SU-DHL-6 (cell line): ENCODE measurements at regions not wholly inside any gene's neighbourhood (a gene's known extent, or its start where the extent isn't known, plus 50 kb on each side); places are given as distances from the start of the nearest gene placed in this dataset.

Experiments
- H2AFZ ChIP-seq: fragments of 200-600 bp; sonication (generic); 2 replicates; pipeline ENCODE4 v1.6.1; 2014; ENCODE audit warnings: low read depth, mild to moderate bottlenecking, moderate library complexity, mixed read lengths, antibody characterized with exemption, low read length; ENCODE audit not compliant: severe bottlenecking
- H3F3A ChIP-seq: fragments of 200-600 bp; shearing (Covaris generic); 2 replicates; pipeline ENCODE4 v1.6.0; 2016; ENCODE audit warnings: antibody characterized with exemption, mild to moderate bottlenecking; ENCODE audit not compliant: insufficient read depth
- H3K27ac ChIP-seq: fragments of 200-600 bp; sonication (generic); 2 replicates; pipeline ENCODE4 v1.5.1; 2016; ENCODE audit warnings: low read depth, mild to moderate bottlenecking, low read length, moderate library complexity, mixed read lengths
- H3K27me3 ChIP-seq: fragments of 200-600 bp; sonication (generic), shearing (Covaris generic); 2 replicates; pipeline ENCODE4 v1.6.0; 2014; ENCODE audit warnings: mild to moderate bottlenecking, low read length
- H3K36me3 ChIP-seq: fragments of 200-600 bp; sonication (generic); 2 replicates; pipeline ENCODE4 v1.6.1; 2014; ENCODE audit warnings: mild to moderate bottlenecking, low read length, mixed read lengths
- H3K4me2 ChIP-seq: fragments of 300-600, 200-600 bp; shearing (Covaris generic), sonication (generic); 2 replicates; pipeline ENCODE4 v1.6.0; 2014; ENCODE audit warnings: low read length, low read depth, mild to moderate bottlenecking; ENCODE audit not compliant: poor library complexity, severe bottlenecking
- H3K4me3 ChIP-seq: fragments of 200-600 bp; sonication (generic); 2 replicates; pipeline ENCODE4 v1.5.1; 2014; ENCODE audit warnings: antibody characterized with exemption, low read length, mild to moderate bottlenecking, mixed read lengths; ENCODE audit not compliant: insufficient read depth, poor library complexity, severe bottlenecking
- H3K79me2 ChIP-seq: fragments of 200-600 bp; sonication (generic); 2 replicates; pipeline ENCODE4 v1.6.1; 2014; ENCODE audit warnings: mild to moderate bottlenecking, low read length, moderate library complexity; ENCODE audit not compliant: insufficient read depth
- H3K9ac ChIP-seq: fragments of 200-600 bp; sonication (generic); 2 replicates; pipeline ENCODE4 v1.7.0; 2014; ENCODE audit warnings: mild to moderate bottlenecking, low read length
- H3K9me2 ChIP-seq: fragments of 200-600 bp; sonication (generic); replicated peaks from 2 replicates; pipeline ENCODE4 v1.6.1; 2014; ENCODE audit warnings: low read length; ENCODE audit not compliant: insufficient read depth
- H3K9me3 ChIP-seq: fragments of 200-600 bp; sonication (generic); 2 replicates; pipeline ENCODE4 v1.6.1; 2014; ENCODE audit warnings: low read length, mixed read lengths; ENCODE audit not compliant: insufficient read depth
- H4K20me1 ChIP-seq: fragments of 200-600 bp; sonication (generic); 2 replicates; pipeline ENCODE4 v1.6.1; 2014; ENCODE audit warnings: low read depth, mild to moderate bottlenecking, antibody characterized with exemption, low read length, moderate library complexity, mixed read lengths
- EZH2phosphoT487 ChIP-seq: fragments of 200-600 bp; sonication (generic), shearing (Covaris generic); conservative IDR thresholded peaks from 2 replicates; pipeline ENCODE4 v1.6.1; 2018; ENCODE audit warnings: mild to moderate bottlenecking, antibody characterized with exemption, low read length, moderate library complexity, mixed read lengths
- TF ChIP-seq, protein P1 (sequence below): fragments of 200-600 bp; sonication (generic); IDR thresholded peaks from one replicate; pipeline ENCODE4 v1.5.1; 2017; ENCODE audit warnings: antibody characterized with exemption, mild to moderate bottlenecking, low read length, moderate library complexity; ENCODE audit not compliant: insufficient read depth, poor library complexity, severe bottlenecking

- H3K9ac ChIP-seq, result no peak overlapping the region
- no peaks in the 10 kb centered on the region for H4K20me1 ChIP-seq
- no peak overlapping the region for H3K4me3 ChIP-seq
Measured at GRCh38 chr3:178072391-178073305, 463.6 kb upstream of the KCNMB2 start.

GRCh38 chr3:178073366-178073765 lies 462.9 kb upstream of the KCNMB2 start:
- Histone ChIP-seq H3K4me3 (no peak overlapping the region), H3K27ac (no peak overlapping the region), H3K79me2 (no peaks in the 10 kb centered on the region), H3K4me2 (no peak overlapping the region), H2AFZ (no peak overlapping the region), H3K9me2 (no peaks in the 10 kb centered on the region), H3K36me3 (no peaks in the 10 kb centered on the region), H3K27me3 (no peaks in the 10 kb centered on the region), H3K9ac (no peak overlapping the region), H3F3A (no peaks in the 10 kb centered on the region), H4K20me1 (no peaks in the 10 kb centered on the region), H3K9me3 (no peaks in the 10 kb centered on the region)
- TF ChIP-seq, protein P1, sequence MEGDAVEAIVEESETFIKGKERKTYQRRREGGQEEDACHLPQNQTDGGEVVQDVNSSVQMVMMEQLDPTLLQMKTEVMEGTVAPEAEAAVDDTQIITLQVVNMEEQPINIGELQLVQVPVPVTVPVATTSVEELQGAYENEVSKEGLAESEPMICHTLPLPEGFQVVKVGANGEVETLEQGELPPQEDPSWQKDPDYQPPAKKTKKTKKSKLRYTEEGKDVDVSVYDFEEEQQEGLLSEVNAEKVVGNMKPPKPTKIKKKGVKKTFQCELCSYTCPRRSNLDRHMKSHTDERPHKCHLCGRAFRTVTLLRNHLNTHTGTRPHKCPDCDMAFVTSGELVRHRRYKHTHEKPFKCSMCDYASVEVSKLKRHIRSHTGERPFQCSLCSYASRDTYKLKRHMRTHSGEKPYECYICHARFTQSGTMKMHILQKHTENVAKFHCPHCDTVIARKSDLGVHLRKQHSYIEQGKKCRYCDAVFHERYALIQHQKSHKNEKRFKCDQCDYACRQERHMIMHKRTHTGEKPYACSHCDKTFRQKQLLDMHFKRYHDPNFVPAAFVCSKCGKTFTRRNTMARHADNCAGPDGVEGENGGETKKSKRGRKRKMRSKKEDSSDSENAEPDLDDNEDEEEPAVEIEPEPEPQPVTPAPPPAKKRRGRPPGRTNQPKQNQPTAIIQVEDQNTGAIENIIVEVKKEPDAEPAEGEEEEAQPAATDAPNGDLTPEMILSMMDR, result no peak
- TF ChIP-seq EZH2phosphoT487, result no peak

More at GRCh38 chr3:178072391-178073305, 463.6 kb upstream of the KCNMB2 start:
- no peaks in the 10 kb centered on the region for H3K79me2 ChIP-seq
- no peaks in the 10 kb centered on the region for H3K9me2 ChIP-seq
- H3K27ac ChIP-seq, result no peak overlapping the region
- H3K9me3 ChIP-seq, result no peaks in the 10 kb centered on the region
- TF ChIP-seq, protein P1, result no peak
- TF ChIP-seq EZH2phosphoT487, result no peak
- H3K27me3 ChIP-seq, result no peaks in the 10 kb centered on the region
- no peaks in the 10 kb centered on the region for H3F3A ChIP-seq
- no peak overlapping the region for H3K4me2 ChIP-seq
- H2AFZ ChIP-seq, result no peak overlapping the region
- H3K36me3 ChIP-seq, result no peaks in the 10 kb centered on the region

- Histone ChIP-seq H3K36me3 (no peaks in the 10 kb centered on the region), H3K27ac (no peak overlapping the region), H3F3A (no peaks in the 10 kb centered on the region), H3K4me2 (no peak overlapping the region), H3K9me3 (no peaks in the 10 kb centered on the region), H3K79me2 (no peaks in the 10 kb centered on the region), H3K9ac (no peak overlapping the region), H3K4me3 (no peak overlapping the region), H3K9me2 (no peaks in the 10 kb centered on the region), H3K27me3 (no peaks in the 10 kb centered on the region), H2AFZ (no peak overlapping the region), H4K20me1 (no peaks in the 10 kb centered on the region)
- TF ChIP-seq, protein P1, result no peak
- no peak for TF ChIP-seq EZH2phosphoT487
Measured at GRCh38 chr3:178075344-178075743, 460.9 kb upstream of the KCNMB2 start.
